Neural crest cell (in vitro differentiated cells): ENCODE measurements at regions not wholly inside any gene's neighbourhood (a gene's known extent, or its start where the extent isn't known, plus 50 kb on each side); places are given as distances from the start of the nearest gene placed in this dataset.
"Not testable (repeated sequence)": the region's sequence is repeated elsewhere in the genome, so short reads cannot be mapped to it uniquely, and the experiment has no call there.

Experiments
- DNase-seq: peaks from one replicate; pipeline ENCODE4 v3.0.0; 2021; ENCODE audit warnings: low read depth, mixed read lengths, low spot score
- H3K27ac Mint-ChIP-seq: one replicate; pipeline ENCODE4 v1.8.0; 2021; ENCODE audit warnings: mild to moderate bottlenecking, mixed read lengths; ENCODE audit not compliant: unreplicated experiment
- H3K27me3 Mint-ChIP-seq: 2 replicates; pipeline ENCODE4 v1.8.0; 2021; ENCODE audit warnings: low read depth, mild to moderate bottlenecking, mixed read lengths
- H3K36me3 Mint-ChIP-seq: 2 replicates; pipeline ENCODE4 v1.8.0; 2021; ENCODE audit warnings: low read depth, mild to moderate bottlenecking, mixed read lengths
- H3K4me1 Mint-ChIP-seq: 2 replicates; pipeline ENCODE4 v1.8.0; 2021; ENCODE audit warnings: mixed read lengths
- H3K4me3 Mint-ChIP-seq: one replicate; pipeline ENCODE4 v1.8.0; 2021; ENCODE audit warnings: mild to moderate bottlenecking, mixed read lengths
- H3K9me3 Mint-ChIP-seq: 2 replicates; pipeline ENCODE4 v1.8.0; 2021; ENCODE audit warnings: mixed read lengths
- TF ChIP-seq, protein P1 (sequence below): fragments of 200-600 bp; sonication (generic); conservative IDR thresholded peaks from 2 replicates; pipeline ENCODE4 v1.5.0; 2021; ENCODE audit warnings: antibody characterized with exemption, mild to moderate bottlenecking

DNA sequence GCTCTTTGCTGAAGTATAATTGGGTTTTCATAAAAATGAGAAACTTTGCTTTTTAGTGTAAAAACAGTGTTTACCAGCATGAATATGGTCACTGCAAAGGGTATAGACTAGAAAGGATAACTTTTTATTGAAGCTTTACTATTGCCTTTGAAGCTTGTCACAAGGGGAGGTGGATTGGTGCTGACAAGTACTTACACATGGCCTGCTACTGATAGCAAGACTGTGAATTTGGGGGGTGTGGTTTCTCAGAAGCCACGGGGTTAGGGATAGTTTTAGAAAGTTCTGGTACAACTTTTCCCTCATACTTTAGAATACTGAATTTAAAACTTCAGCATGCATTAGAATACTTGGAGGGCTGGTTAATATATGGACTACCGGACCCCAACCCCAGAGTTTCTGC, 294.1 kb downstream of the SOCS6 start:
- TF ChIP-seq, protein P1, sequence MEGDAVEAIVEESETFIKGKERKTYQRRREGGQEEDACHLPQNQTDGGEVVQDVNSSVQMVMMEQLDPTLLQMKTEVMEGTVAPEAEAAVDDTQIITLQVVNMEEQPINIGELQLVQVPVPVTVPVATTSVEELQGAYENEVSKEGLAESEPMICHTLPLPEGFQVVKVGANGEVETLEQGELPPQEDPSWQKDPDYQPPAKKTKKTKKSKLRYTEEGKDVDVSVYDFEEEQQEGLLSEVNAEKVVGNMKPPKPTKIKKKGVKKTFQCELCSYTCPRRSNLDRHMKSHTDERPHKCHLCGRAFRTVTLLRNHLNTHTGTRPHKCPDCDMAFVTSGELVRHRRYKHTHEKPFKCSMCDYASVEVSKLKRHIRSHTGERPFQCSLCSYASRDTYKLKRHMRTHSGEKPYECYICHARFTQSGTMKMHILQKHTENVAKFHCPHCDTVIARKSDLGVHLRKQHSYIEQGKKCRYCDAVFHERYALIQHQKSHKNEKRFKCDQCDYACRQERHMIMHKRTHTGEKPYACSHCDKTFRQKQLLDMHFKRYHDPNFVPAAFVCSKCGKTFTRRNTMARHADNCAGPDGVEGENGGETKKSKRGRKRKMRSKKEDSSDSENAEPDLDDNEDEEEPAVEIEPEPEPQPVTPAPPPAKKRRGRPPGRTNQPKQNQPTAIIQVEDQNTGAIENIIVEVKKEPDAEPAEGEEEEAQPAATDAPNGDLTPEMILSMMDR = no peak
- Mint-ChIP-seq H3K9me3 (peaks cover 7% of the 10 kb centered on the region), H3K27ac (no peak overlapping the region), H3K4me3 (no peak overlapping the region), H3K36me3 (peaks cover 13% of the 10 kb centered on the region), H3K27me3 (no peaks in the 10 kb centered on the region), H3K4me1 (no peaks in the 10 kb centered on the region)
- no peak for DNase-seq

DNA sequence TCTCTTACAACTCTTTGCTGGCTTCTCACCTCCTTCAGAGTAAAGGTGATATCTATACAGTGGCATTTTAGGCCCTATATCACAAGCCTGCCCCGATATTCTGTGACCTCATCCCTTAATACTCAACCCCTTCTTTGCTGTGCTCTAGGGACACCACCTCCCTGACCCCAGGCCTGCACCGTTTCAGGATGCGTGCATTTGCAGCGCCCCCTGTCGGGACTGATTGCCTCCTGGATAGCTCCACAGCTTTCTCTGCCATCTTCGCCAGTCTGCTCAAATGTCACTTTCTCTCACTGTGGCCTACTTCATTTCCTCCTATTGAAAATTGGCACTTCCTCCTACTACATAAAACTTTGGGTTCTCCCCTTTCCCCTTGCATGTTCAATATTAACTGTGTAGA, 289.6 kb downstream of the SOCS6 start:
- TF ChIP-seq, protein P1 = peak; percentile 35
- DNase-seq = peak; percentile 15
- H3K27me3 Mint-ChIP-seq = no peaks in the 10 kb centered on the region
- H3K4me1 Mint-ChIP-seq = peaks cover 15% of the 10 kb centered on the region
- no peak overlapping the region for H3K27ac Mint-ChIP-seq
- no peaks in the 10 kb centered on the region for H3K36me3 Mint-ChIP-seq
- H3K4me3 Mint-ChIP-seq = no peak overlapping the region
- peaks cover 3% of the 10 kb centered on the region for H3K9me3 Mint-ChIP-seq

DNA sequence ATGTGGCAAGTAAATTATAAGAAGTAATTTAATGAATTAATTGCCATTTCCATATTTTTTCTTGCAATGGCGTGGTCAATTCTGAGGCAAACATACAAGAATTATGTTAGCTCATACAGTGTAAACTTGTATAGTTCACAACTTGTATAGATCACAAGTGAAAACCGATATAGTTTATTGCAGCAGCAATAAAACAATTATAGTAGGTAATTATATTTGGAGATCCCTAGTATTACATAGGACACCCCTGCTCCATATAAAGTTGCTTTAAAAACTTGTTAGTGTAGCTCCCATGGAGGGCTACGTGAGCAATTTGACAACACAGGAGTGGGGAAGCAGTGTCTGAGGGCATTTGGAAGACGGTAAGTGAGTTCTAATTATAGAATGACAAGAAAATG, 288.2 kb downstream of the SOCS6 start:
- no peak for DNase-seq
- no peak overlapping the region for H3K4me3 Mint-ChIP-seq
- H3K4me1 Mint-ChIP-seq = peaks cover 15% of the 10 kb centered on the region
- TF ChIP-seq, protein P1 = no peak
- no peak overlapping the region for H3K27ac Mint-ChIP-seq
- peaks cover 2% of the 10 kb centered on the region for H3K36me3 Mint-ChIP-seq
- no peaks in the 10 kb centered on the region for H3K27me3 Mint-ChIP-seq
- peaks cover 6% of the 10 kb centered on the region for H3K9me3 Mint-ChIP-seq

- Mint-ChIP-seq H3K27ac (peak overlapping the region; percentile 22), H3K4me3 (no peak overlapping the region), H3K9me3 (peaks cover 6% of the 10 kb centered on the region), H3K36me3 (peaks cover 2% of the 10 kb centered on the region), H3K4me1 (peaks cover 15% of the 10 kb centered on the region), H3K27me3 (no peaks in the 10 kb centered on the region)
- TF ChIP-seq, protein P1 = no peak
- DNase-seq = no peak
Measured at GRCh38 chr18:70576276-70577022, 287.6 kb downstream of the SOCS6 start.

GRCh38 chr18:70574951-70575350, 286.1 kb downstream of the SOCS6 start:
- H3K36me3 Mint-ChIP-seq, H3K27me3 Mint-ChIP-seq, H3K27ac Mint-ChIP-seq, DNase-seq, H3K4me3 Mint-ChIP-seq: not testable (repeated sequence)
- peaks cover 15% of the 10 kb centered on the region for H3K4me1 Mint-ChIP-seq
- peaks cover 12% of the 10 kb centered on the region for H3K9me3 Mint-ChIP-seq

DNA sequence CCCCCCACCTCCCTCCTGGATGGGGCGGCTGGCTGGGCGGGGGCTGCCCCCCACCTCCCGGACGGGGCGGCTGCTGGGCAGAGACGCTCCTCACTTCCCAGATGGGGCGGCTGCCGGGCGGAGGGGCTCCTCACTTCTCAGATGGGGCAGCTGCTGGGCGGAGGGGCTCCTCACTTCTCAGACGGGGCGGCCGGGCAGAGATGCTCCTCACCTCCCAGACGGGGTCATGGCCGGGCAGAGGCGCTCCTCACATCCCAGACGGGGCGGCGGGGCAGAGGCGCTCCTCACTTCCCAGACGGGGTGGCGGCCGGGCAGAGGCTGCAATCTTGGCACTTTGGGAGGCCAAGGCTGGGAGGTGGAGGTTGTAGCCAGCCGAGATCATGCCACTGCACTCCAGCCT, 280.8 kb downstream of the SOCS6 start:
- not testable (repeated sequence) for H3K27me3 Mint-ChIP-seq, H3K36me3 Mint-ChIP-seq, H3K27ac Mint-ChIP-seq, H3K4me3 Mint-ChIP-seq, H3K4me1 Mint-ChIP-seq, DNase-seq
- H3K9me3 Mint-ChIP-seq = peaks cover 11% of the 10 kb centered on the region
